ENCODE measurements at regions not wholly inside any gene's neighbourhood (a gene's known extent, or its start where the extent isn't known, plus 50 kb on each side); places are given as distances from the start of the nearest gene placed in this dataset.

DNA sequence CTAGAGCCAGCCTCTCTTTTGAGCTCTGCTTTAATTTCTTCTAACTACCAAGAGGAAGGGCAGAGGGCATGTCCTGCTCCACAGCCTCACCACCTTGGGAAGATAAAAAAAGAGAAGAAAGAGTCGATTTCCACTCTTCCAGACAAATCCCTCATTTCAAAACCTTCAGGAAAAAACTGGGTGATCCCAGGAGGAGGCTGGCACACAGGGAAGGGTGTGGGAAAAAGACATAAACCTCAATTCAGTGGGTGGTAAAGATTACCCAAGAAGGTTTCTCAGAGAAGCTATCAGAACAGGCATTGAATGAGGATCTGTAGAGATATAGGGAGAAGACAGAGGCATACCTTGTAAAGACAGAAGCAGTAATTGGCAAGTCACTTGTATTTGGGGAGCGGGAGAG is 79.9 kb upstream of the CRHR1 start:
- DNase-seq (no peak), ATAC-seq (replicated peaks in 1 of 2) (no peak)
- Mint-ChIP-seq H3K27ac (no peak overlapping the region), H3K9me3 (no peaks in the 10 kb centered on the region), H3K4me3 (no peak overlapping the region), H3K27me3 (ENCODE audit: low read depth) (peaks cover 55% of the 10 kb centered on the region), H3K36me3 (ENCODE audit: insufficient read depth in 2 of 2) (no peaks in the 10 kb centered on the region), H3K4me1 (ENCODE audit: low read depth) (peaks cover 9% of the 10 kb centered on the region)

DNA sequence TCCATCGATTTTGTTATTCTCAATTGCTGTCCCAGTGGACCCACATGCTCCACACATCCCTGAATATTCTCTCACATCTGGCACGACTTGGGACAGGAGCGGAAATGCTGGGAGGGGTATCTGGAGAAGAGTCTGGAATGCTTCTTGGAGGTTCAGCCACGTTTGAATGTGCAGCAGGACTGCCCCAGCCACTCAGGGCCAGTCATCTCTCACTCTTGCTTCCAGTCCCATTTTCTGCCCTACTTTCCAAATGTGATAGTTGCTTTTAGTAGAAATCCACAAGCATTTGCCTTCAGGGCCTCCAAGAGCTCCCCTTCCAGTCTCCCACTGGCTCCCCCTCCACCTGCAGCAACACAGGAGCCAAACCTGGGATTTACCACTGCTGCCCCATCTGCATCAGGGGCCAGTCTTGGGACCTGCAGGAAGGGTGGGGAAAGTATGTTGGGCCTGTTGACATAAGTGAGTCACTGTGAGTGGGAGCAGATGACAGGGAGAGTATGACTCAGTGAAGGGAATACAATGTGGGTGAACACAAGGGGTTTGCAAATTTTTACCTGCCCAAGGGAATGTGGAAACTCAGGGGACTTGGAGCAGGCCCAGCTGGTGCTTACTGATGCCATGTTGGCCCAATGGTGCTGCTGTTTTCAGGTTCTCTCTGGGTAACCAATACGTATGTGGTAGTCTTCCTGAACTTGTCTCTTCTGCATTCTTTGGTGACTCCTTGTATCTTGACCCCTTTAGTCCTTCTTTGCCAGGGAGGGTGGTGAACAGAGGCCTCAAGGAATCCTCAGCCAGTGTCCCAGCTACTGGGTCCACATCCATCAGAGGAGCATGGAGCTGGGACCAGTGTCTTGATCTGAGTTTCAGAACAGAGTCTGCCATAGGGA is 78.8 kb upstream of the CRHR1 start:
- peak; percentile 47 to 68 for ATAC-seq (replicated peaks in 1 of 2)
- Mint-ChIP-seq H3K36me3 (ENCODE audit: insufficient read depth in 2 of 2) (no peaks in the 10 kb centered on the region), H3K4me3 (no peak overlapping the region), H3K27ac (no peak overlapping the region), H3K9me3 (no peaks in the 10 kb centered on the region), H3K4me1 (ENCODE audit: low read depth) (peaks cover 9% of the 10 kb centered on the region), H3K27me3 (ENCODE audit: low read depth) (peaks cover 52% of the 10 kb centered on the region)
- peak in 1 of 2 donors; percentile 9 for DNase-seq

DNA sequence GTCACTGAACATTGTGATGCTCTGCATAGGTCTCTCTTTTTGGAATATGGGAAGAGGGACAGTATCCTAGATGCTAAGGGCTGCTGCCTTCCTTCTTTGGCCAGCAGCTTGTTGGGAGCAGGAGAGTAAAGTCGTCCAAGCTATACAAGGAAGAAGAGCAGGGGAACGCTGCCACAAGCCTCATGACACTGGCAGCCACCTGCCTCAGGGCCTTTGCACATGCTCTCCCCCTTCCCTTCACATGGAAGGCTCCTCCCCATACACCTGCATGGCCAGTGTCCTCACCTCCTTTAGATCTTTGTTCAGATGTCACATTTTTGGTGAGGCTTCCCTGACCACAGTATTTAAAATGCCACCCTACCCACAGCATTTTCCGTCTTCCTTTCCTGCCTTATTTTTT is 78.1 kb upstream of the CRHR1 start:
- DNase-seq (no peak), ATAC-seq (replicated peaks in 1 of 2) (no peak)
- peaks cover 46% of the 10 kb centered on the region for H3K27me3 Mint-ChIP-seq (ENCODE audit: low read depth)
- H3K4me3 Mint-ChIP-seq: no peak overlapping the region
- no peaks in the 10 kb centered on the region for H3K36me3 Mint-ChIP-seq (ENCODE audit: insufficient read depth in 2 of 2)
- peaks cover 9% of the 10 kb centered on the region for H3K4me1 Mint-ChIP-seq (ENCODE audit: low read depth)
- no peak overlapping the region for H3K27ac Mint-ChIP-seq
- no peaks in the 10 kb centered on the region for H3K9me3 Mint-ChIP-seq

DNA sequence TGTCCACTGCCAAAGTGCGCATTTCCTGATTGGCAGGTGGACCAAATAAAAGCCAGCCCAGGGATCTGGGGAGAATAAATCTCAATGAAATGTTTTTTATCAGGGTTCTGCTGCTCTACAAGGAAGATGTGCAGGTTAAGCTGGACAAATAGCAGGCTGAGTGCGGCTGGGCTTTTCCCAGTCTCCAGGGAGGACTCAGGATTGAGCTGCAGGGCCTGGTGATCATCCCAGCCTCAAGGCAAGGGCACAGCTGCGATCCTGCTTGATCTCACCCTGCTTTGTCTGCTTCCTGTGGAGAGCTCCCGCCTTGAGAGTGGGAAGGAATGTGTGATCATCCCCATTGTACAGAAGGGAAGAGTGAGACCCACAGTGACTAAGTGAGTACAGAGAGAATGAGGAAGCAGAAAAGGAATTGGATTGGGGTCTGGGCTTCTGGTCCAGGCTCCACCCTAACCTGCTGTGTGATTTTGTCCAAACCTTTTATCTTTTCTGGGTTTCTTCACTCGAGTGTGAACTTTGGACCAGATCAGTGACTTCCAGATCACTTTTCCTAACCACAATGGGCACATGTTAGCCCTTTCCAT is 75.3 kb upstream of the CRHR1 start:
- H3K9me3 Mint-ChIP-seq: no peaks in the 10 kb centered on the region
- H3K4me1 Mint-ChIP-seq (ENCODE audit: low read depth): peaks cover 9% of the 10 kb centered on the region
- no peaks in the 10 kb centered on the region for H3K36me3 Mint-ChIP-seq (ENCODE audit: insufficient read depth in 2 of 2)
- ATAC-seq (replicated peaks in 1 of 2) (no peak), DNase-seq (no peak)
- H3K27ac Mint-ChIP-seq: no peak overlapping the region
- H3K4me3 Mint-ChIP-seq: no peak overlapping the region
- H3K27me3 Mint-ChIP-seq (ENCODE audit: low read depth): peaks cover 45% of the 10 kb centered on the region

DNA sequence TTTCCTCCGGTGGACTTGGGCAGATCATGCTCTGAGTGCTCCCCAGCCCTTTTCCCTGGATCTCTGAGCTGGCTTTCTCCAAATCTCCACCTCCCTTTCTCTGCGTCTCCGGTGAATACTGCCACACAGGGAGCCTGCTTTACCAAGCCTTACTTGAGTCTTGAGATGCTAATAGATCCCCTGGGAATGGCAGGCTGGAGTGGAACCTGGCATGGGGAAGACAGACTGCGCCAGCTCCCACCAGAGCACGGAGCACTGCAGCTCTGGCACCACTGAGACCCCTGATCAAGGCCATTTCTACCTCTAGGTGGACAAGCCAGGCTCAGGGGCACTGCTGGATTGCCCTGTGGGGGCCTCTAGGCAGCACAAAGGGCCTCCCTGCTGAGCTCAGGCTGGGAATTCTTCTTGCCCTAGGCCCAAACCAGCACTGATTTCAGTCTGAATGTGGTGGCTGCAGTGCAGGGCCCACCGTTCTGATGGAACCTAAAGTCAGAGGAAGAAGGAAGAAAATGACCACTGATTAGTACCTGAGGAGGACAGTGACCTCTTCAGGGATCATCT is 74.3 kb upstream of the CRHR1 start:
- DNase-seq (no peak), ATAC-seq (replicated peaks in 1 of 2) (no peak)
- Mint-ChIP-seq H3K27ac (no peak overlapping the region), H3K9me3 (no peaks in the 10 kb centered on the region), H3K36me3 (ENCODE audit: insufficient read depth in 2 of 2) (no peaks in the 10 kb centered on the region), H3K27me3 (ENCODE audit: low read depth) (peaks cover 38% of the 10 kb centered on the region), H3K4me1 (ENCODE audit: low read depth) (peaks cover 9% of the 10 kb centered on the region), H3K4me3 (no peak overlapping the region)

DNA sequence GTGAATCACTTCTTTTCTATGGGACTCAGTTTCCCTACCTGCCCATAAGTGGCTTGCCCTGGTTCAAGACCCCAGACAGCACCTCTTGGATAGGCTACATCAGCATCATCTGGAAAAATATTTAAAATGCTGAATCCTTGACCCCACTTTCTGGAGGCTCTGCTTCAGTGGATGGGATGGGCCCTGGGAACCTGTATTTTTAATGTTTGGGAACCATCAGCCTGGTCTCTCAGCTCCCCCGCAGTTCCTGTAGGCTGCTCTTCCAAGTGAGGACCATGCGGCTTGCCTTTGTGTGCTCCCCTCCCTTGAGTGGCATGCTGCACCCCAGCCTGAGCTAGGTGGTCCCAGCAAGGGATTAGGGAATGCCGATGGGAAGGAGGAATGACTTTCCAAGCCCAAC is 68.3 kb upstream of the CRHR1 start:
- ATAC-seq (replicated peaks in 1 of 2) (no peak), DNase-seq (no peak)
- H3K27me3 Mint-ChIP-seq (ENCODE audit: low read depth): peaks cover 41% of the 10 kb centered on the region
- H3K27ac Mint-ChIP-seq: no peak overlapping the region
- H3K4me3 Mint-ChIP-seq: no peak overlapping the region
- H3K9me3 Mint-ChIP-seq: no peaks in the 10 kb centered on the region
- no peaks in the 10 kb centered on the region for H3K36me3 Mint-ChIP-seq (ENCODE audit: insufficient read depth in 2 of 2)
- H3K4me1 Mint-ChIP-seq (ENCODE audit: low read depth): no peaks in the 10 kb centered on the region

DNA sequence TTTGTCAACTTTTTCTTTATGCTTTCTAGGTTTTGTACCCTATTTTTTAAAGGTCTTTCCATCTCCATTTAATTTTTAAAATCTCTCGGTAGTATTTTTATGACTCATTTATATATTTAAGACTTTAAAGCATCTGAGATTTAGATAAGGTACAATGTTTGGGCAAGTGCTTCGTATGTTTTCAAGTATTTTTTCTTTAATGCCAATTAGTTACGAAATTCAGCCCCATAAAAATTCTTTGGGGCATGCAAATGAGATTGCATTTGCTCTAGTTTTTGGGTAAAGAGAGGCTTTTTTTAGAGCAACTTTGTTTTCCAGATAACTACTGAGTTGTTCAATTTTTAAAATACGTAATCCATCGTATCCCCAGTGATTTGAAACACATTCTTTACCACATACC is 65.3 kb upstream of the CRHR1 start:
- H3K36me3 Mint-ChIP-seq (ENCODE audit: insufficient read depth in 2 of 2): no peaks in the 10 kb centered on the region
- no peak for ATAC-seq (replicated peaks in 1 of 2)
- no peaks in the 10 kb centered on the region for H3K9me3 Mint-ChIP-seq
- no peak for DNase-seq
- H3K4me3 Mint-ChIP-seq: no peak overlapping the region
- H3K27me3 Mint-ChIP-seq (ENCODE audit: low read depth): peaks cover 28% of the 10 kb centered on the region
- H3K4me1 Mint-ChIP-seq (ENCODE audit: low read depth): no peaks in the 10 kb centered on the region
- H3K27ac Mint-ChIP-seq: no peak overlapping the region

DNA sequence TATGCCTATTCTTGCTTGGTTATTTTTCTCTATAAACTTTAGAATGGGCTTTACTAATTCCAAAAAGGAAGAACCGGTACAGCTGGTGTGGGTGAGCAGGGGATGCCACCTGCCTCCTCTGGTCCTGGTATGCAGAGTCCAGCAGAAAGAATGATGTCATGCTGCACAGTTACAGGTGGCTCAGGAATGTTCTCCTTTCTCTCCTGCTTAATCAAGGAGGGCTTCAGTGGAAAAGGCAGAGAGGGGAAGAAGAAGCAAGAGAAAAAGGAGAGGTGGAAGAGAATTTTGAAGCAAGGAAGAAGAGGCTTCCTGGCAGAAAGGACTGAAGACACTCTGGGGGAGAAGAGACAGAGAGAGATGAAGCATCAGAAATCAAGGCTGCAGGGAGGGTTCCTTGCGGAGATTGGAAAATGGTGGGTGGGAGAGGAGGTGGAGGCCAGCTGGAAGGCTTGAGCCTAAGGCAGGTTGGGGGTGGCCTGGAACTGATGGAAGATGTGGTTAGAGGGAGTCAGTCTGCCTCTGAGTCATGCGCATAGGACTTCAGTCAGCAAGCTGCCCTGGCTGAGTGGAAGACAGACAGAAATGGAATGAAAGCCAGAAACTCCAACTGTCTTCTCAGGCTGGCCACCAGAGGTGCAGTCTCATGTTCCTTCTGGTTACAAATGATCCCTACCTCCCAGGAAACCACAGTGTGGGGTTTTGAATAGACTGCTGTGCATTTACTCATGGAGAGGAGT is 64.6 kb upstream of the CRHR1 start:
- no peaks in the 10 kb centered on the region for H3K4me1 Mint-ChIP-seq (ENCODE audit: low read depth)
- H3K36me3 Mint-ChIP-seq (ENCODE audit: insufficient read depth in 2 of 2): peaks cover 0 to 2% of the 10 kb centered on the region in 2 donors
- no peak overlapping the region for H3K27ac Mint-ChIP-seq
- no peak for DNase-seq
- H3K27me3 Mint-ChIP-seq (ENCODE audit: low read depth): peaks cover 28% of the 10 kb centered on the region
- no peak overlapping the region for H3K4me3 Mint-ChIP-seq
- ATAC-seq (replicated peaks in 1 of 2): no peak
- peaks cover 0 to 3% of the 10 kb centered on the region in 2 donors for H3K9me3 Mint-ChIP-seq

DNA sequence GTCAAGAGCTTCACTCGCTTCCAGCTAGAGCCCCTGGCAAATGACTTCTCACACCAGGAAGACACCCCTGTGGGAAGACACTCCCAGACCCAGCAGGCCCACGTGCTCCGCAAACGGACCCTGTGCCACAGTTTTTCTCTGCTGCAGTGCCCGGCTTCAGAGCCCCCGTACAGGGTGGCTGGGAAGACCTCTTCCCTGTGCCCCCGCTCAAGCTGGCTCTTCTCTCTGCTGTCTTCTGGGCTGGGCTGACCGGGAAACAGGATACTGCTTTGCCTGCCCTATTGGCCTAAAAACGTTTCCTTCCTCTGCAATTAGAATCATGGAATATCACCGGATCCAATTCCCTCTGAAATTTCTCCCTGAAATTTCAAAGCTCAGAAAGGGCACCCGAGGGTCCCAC is 63.7 kb upstream of the CRHR1 start:
- peaks cover 0 to 3% of the 10 kb centered on the region in 2 donors for H3K9me3 Mint-ChIP-seq

DNA sequence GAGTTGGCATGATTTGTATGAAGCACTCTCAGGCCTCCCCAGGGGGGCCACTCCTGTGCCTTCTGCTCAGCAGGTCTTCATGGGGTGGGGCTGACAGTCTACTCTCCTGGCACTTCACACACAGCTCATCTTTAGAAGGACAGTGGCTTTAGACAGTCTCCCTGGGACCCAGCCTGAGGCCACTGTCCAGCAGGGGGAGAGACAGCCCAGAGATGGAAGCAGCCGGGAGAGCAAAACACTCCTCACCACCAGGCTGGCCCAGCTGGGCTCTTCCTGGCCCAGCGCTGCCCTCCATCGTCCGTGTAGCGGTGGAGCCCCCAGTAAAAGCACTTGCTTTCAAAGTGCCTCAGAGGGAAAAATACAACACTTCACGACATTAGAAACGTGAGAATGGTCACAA is 62.0 kb upstream of the CRHR1 start:
- DNase-seq (no peak), ATAC-seq (replicated peaks in 1 of 2) (no peak)
- peaks cover 45% of the 10 kb centered on the region for H3K27me3 Mint-ChIP-seq (ENCODE audit: low read depth)
- peaks cover 3 to 4% of the 10 kb centered on the region in 2 donors for H3K9me3 Mint-ChIP-seq
- H3K36me3 Mint-ChIP-seq (ENCODE audit: insufficient read depth in 2 of 2): peaks cover 0 to 2% of the 10 kb centered on the region in 2 donors
- H3K4me3 Mint-ChIP-seq: no peak overlapping the region
- H3K4me1 Mint-ChIP-seq (ENCODE audit: low read depth): no peaks in the 10 kb centered on the region
- H3K27ac Mint-ChIP-seq: no peak overlapping the region

More for the DNA sequence above, 63.7 kb upstream of the CRHR1 start:
- Mint-ChIP-seq H3K27me3 (ENCODE audit: low read depth) (peaks cover 37% of the 10 kb centered on the region), H3K4me1 (ENCODE audit: low read depth) (no peaks in the 10 kb centered on the region), H3K36me3 (ENCODE audit: insufficient read depth in 2 of 2) (peaks cover 0 to 2% of the 10 kb centered on the region in 2 donors), H3K4me3 (no peak overlapping the region), H3K27ac (no peak overlapping the region)
- no peak for ATAC-seq (replicated peaks in 1 of 2)
- DNase-seq: no peak

DNA sequence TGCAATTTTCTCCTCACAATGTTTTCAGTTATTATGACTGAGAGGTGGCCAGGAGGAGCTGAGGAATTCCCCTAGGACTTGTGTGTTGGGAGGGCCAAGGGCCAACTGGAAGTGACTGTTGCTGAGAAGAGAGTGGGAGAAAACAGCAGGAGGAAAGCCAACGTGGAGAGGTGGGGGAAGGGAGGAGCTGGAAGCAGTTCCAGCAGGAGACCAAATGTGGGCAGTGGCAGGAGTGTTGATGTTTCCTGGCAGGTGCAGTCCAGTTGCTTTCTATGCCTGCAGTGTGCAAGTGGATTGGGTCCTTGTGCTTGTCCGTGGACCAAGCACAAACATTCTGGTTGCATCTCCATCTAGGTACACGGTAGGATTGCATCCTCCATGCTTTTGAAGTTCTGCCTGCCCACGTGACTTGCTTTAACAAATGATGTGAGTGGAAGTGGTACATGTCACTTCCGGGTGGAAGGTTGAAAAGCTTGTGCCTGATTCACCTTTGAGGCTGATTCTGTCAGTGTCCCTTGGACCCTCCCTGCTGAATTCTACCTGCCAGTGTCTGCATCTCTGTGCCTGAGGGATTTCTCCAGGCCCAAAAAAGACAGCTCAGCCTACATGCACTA is 54.7 kb upstream of the CRHR1 start:
- H3K27ac Mint-ChIP-seq: no peak overlapping the region
- no peak overlapping the region for H3K4me3 Mint-ChIP-seq
- ATAC-seq (replicated peaks in 1 of 2): no peak
- no peaks in the 10 kb centered on the region for H3K4me1 Mint-ChIP-seq (ENCODE audit: low read depth)
- peaks cover 6 to 7% of the 10 kb centered on the region in 2 donors for H3K9me3 Mint-ChIP-seq
- no peaks in the 10 kb centered on the region for H3K36me3 Mint-ChIP-seq (ENCODE audit: insufficient read depth in 2 of 2)
- peaks cover 62% of the 10 kb centered on the region for H3K27me3 Mint-ChIP-seq (ENCODE audit: low read depth)
- DNase-seq: no peak

DNA sequence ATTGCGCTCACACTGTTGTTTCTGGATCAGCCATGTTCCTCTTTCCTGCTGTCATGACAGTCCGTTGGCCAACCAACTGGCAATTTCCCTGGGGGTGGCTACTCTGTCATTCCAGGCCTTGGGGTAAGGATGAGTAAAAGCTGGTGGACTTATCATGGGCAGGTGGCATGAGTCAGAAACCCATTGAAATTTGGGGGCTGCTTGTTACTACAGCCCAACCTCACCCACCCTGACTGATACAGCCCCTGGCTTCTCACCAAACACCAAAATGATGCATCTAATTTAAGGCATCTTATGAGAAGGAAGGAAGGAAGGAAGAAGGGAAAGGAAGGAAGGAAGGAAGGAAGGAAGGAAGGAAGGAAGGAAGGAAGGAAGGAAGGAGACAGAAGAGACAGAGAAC is 53.9 kb upstream of the CRHR1 start:
- no peaks in the 10 kb centered on the region for H3K36me3 Mint-ChIP-seq (ENCODE audit: insufficient read depth in 2 of 2)
- H3K4me3 Mint-ChIP-seq: no peak overlapping the region
- ATAC-seq (replicated peaks in 1 of 2) (no peak), DNase-seq (no peak)
- H3K9me3 Mint-ChIP-seq: peaks cover 7% of the 10 kb centered on the region in 2 donors
- no peaks in the 10 kb centered on the region for H3K4me1 Mint-ChIP-seq (ENCODE audit: low read depth)
- H3K27me3 Mint-ChIP-seq (ENCODE audit: low read depth): peaks cover 56% of the 10 kb centered on the region
- H3K27ac Mint-ChIP-seq: no peak overlapping the region

DNA sequence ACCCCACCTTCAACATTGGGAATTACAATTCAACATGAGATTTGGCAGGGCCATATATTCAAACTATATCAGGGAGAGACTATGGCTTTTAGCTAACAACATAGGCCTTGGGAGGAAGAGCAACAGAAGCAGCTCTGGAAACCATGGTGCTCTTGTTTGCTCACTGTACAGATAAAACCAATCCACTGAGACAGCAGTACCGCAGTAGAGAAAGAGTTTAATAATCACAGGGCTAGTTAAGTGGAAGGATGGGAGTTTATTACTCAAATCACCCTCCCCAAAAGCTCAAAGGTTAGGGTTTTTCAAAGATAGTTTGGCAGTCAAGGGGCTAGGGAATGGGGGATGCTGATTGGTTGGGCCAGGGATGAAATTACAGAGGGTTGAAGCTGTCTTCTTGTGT is 52.7 kb upstream of the CRHR1 start:
- peaks cover 57% of the 10 kb centered on the region for H3K27me3 Mint-ChIP-seq (ENCODE audit: low read depth)
- H3K4me3 Mint-ChIP-seq: no peak overlapping the region
- H3K9me3 Mint-ChIP-seq: peaks cover 3 to 8% of the 10 kb centered on the region in 2 donors
- no peaks in the 10 kb centered on the region for H3K4me1 Mint-ChIP-seq (ENCODE audit: low read depth)
- ATAC-seq (replicated peaks in 1 of 2) (no peak), DNase-seq (no peak)
- no peaks in the 10 kb centered on the region for H3K36me3 Mint-ChIP-seq (ENCODE audit: insufficient read depth in 2 of 2)
- H3K27ac Mint-ChIP-seq: no peak overlapping the region
